Middle frontal gyrus (tissue), 1 donor: ENCODE measurements at regions not wholly inside any gene's neighbourhood (a gene's known extent, or its start where the extent isn't known, plus 50 kb on each side); places are given as distances from the start of the nearest gene placed in this dataset.
"Not testable (repeated sequence)": the region's sequence is repeated elsewhere in the genome, so short reads cannot be mapped to it uniquely, and the experiment has no call there.

Experiments
- DNase-seq: peaks from one replicate; pipeline ENCODE4 v3.0.0-alpha.2; 2015; ENCODE audit warnings: low spot score; ENCODE audit errors: extremely low spot score

DNA sequence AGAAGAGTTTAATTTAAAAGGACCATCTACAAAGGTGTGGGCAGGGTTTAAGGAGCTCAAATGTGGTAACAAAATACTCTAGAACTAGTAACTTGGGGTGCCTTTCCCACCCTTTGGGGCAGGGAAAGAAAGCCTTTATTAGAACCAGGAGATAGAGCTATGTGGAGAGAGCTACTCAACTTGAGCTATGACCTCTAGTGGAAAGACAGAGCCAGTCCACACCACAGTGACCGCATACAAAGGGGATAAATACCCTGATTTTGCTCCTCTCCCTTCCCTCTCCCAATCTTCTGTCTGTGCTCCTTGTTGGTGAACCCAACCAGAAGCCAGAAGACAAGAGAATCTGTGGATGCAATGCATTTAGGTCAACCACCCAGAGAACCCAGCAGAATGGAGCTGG, 54.4 kb upstream of the JAK1 start:
- DNase-seq: no peak

- no peak for DNase-seq
Measured at GRCh38 chr1:65021795-65022194, 55.4 kb upstream of the JAK1 start.

DNA sequence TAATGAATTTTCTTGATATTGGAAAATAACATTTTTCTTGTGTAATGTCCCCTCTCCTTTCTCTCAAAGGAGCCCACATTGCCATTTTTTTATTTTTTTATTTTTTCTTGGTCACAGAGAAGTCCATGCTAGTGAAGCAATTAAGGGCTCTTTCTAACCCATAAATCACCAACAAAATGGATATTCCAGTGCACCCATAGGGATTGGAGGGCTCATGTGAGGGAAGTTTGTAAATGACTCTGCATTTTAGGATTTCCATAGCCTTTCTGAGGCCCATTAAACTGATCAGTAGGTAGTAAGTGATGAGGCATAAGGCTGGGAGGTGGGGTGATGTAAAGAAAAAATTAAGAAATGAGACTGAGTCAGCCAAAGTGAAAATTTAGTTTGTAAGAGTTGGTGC, 55.9 kb upstream of the JAK1 start:
- no peak for DNase-seq

DNA sequence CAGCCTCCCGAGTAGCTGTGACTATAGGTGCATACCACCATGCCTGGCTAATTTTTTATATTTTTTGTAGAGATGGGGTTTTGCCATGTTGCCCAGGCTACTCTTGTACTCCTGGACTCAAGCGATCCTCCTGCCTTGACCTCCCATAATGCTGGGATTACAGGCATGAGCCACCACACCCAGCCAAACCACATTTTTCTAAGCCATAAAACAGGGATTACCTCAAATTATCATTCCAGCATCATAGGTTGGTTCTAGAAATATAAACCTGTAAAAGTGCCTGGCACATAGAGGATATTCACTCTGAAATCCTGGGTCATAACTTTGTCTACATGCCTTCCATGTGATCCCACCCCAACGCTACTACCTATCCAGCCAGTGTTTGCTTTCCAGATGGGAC, 59.4 kb upstream of the JAK1 start:
- no peak for DNase-seq

DNA sequence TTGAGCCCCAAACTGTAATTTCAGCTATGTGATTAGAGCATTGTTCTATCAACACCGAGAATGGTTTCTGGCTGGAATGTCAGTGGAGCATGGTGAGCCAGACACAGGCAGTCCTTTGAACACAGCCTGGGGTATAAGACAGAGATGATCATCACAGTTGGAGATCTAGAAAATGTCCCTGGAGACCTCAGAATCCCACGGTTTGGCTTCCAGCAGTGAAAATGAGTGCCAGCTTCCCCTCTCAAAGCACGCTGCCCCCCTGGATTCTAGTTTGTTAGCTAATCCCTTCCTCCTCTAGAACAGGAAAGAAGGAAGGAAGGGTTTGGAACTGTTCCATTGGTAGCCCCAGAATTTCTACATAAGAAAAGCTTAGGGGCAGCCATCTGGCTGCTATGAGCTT, 59.9 kb upstream of the JAK1 start:
- no peak for DNase-seq

DNA sequence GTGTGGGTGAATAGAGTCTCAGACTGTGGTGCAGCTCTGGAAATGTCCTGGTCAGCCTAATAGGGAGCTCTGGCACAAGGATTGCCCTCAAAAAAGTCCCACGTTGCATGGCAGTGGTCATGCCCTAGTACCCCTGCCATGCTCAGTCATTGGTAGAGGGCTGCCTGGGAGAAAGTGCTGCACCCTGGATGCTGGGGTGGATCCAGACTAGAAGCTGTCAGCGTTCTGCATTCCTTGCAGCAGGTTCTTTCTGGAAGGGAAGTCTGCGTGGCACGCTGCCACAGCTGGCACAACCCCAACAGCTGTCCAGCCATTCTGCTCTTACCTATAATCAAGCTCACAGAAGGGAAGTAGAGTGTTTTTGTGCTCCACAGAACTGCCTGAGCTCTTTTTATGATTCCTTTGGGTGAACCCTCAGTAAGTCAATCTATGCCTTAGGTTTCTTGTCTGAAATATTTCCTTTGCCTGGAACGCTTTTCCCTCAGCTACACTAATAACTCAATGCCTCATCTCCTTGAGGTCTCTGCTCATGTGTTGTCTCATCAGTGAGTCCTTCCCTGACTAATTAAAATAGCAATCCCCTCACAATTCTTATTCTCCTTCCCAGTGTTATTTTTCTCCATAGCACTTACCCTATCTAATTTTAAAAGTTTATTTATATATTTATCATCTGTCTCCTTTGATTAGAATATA, 61.5 kb upstream of the JAK1 start:
- no peak for DNase-seq

DNA sequence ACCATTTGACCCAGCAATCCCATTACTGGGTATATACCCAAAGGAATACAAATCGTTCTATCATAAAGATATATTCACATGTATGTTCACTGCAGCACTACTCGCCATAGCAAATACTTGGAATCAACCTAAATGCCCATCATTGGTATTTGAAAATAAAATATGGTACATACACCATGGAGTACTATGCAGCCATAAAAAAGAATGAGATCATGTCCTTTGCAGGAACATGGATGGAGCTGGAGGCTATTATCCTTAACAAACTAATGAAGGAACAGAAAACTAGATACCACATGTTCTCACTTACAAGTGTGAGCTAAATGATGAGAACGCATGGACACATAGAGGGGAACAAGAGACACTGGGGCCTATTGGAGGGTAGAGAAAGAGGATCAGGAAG, 63.1 kb upstream of the JAK1 start:
- DNase-seq: not testable (repeated sequence)

- DNase-seq: not testable (repeated sequence)
Measured at GRCh38 chr1:65034879-65035278, 68.5 kb upstream of the JAK1 start.

DNA sequence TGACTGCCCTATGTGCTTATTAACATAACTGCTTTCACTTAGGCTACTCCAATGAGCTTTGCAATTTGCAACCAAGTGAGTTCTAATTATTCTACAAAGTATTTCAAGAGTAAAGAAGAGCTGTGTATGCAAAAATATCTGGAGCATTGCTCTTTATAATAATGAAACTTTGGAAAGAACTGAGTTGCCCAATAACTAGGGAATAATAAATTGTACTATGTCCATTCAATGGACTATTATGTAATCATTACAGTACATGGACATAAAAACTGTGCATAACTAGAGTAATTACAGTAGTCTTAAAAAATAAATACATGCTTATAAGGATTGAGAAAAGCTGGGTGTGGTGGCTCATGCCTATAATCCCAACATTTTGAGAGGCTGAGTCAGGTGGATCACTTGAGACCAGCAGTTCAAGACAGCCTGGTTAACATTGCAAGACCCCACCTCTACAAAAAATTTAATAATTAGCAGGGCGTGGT, 70.3 kb upstream of the JAK1 start:
- no peak for DNase-seq

GRCh38 chr1:65039066-65039465, 72.7 kb upstream of the JAK1 start:
- no peak for DNase-seq

- no peak for DNase-seq
Measured at GRCh38 chr1:65039508-65039907, 73.2 kb upstream of the JAK1 start.

DNA sequence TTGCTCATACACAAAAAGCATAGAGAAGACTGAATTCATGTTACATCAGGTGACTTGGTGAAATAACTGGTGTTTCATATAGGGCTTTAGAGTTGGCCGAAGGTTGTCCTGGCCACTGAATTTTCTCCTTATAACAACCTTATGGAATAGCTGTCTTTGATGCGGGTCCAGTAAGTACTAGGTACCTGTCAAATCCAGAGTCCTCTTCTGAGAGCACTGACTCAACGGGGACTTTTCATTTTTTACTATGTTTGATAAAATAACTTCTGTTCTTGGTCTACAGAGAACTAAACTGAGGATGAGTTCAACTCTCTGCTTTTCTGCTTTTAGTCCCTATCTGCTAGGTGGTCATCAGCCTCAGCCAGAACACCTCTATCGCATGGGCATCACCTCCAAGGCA, 76.1 kb upstream of the JAK1 start:
- no peak for DNase-seq

- no peak for DNase-seq
Measured at GRCh38 chr1:65044411-65044810, 78.1 kb upstream of the JAK1 start.

DNA sequence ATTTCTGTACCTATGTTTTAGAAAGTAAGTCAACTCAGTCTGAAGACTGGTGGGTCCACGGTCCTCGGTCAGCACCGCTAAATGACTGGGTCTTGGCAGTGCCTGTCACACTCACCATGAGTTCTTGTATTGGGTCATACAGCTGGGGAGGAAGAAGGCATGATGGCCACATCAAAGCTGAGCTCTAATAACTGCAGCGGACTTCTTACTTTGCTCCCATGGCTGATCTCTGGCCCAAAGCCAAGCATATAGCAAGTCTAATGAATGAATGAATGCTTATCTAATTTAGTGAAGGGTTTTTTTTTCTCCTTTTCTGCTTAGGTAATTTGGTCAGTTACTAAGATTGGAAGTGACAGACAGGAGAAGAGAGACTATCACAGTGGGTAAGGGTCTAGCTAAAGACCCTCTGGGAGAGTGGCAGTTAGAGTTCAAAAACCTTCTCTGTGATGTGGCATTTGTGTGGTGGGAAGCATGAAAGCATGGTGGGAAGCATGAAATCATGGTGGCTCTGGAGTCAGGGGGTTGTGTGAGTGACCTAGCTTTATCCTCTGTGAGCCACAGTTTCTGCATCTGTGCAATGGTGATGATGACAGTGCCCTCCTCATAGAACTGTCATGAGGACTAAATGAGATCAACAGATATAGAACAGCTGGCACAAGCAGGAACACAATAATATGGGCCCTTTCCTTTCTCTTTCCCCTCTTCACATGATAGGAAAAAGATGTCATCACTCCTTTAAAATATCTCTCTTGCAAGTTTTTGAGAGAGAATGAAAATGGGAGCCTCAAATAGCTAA, 78.9 kb upstream of the JAK1 start:
- no peak for DNase-seq

- DNase-seq: no peak
Measured at GRCh38 chr1:65048335-65048734, 82.0 kb upstream of the JAK1 start.

DNA sequence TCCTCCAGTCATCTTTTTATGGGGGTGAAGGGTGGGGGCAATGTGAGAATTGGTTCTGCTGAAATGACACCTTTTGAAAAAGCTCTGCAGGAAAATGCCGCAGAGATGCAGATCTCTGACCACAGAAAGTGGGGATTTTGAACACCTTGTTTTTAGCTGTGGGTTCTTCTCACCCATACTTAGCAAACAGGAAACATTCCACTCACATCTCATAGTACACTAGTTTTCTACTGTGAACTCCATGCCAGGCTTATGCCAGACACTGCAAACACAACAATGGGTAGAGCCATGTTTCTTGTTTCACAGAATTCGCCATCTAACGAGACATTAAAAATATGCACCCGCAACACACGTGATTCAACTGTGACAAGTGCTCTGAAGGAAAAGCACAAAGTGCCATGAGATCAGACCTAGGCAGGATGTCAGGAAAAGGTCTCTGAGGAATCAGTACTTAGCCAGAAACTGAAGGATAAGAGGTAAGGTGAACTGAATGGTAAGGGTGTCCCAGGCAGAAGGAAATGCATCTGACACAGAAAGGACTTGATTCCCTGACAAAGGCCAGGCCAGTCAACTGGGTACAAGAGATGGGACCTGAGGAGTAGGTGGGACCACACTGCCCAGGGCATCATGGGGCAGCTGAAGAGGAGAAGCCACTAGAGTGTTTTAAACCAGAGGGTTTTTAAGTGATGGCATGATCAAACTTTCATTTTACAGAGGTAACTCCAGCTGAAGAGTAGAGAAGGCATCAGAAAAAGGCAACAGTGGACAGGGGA, 83.8 kb upstream of the JAK1 start:
- DNase-seq: no peak

GRCh38 chr1:65050735-65051134, 84.4 kb upstream of the JAK1 start:
- DNase-seq: no peak

GRCh38 chr1:65054481-65054880, 88.1 kb upstream of the JAK1 start:
- DNase-seq: no peak

- no peak for DNase-seq
Measured at GRCh38 chr1:65055747-65056146, 89.4 kb upstream of the JAK1 start.

DNA sequence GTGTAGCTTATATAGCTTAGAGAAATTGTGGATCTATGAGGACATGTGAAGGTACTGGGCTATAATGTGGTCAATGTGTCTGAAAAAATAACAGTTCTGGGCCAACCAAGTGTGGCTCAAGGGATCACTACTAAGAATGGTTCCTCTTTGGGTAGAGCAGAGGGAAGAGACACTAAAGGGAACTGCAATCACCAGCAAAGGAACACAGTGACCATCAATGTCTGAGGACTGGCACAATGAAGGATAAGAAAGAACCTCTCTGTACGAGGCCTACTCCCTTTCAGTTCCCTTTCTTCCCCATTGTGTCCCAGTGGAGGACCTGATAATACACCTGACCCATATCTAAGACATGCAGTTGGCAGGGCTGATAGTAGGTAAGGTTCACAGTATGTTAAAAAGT, 89.9 kb upstream of the JAK1 start:
- DNase-seq: no peak

DNA sequence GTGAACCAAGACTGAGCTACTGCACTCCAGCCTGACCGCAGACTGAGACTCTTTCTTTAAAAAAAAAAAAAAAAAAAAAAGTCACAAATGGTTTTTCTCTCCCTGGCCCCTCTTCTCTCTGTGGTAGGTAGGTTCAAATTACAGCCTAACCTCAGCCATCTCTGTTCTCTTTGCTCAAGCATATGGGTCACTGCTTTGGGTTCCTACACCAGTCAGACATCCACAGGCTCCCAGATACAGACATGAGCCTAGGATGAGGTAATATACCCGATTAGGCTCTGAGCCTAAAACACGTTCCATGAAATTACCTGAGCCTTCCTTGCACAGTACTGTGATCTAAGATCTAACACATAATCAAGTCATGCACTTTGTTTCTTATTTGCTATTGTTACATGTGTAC, 90.5 kb upstream of the JAK1 start:
- no peak for DNase-seq

- DNase-seq: no peak
Measured at GRCh38 chr1:65059930-65060538, 88.0 kb upstream of the AK4 start.
